GM21528 (cell line): ENCODE measurements at regions not wholly inside any gene's neighbourhood (a gene's known extent, or its start where the extent isn't known, plus 50 kb on each side); places are given as distances from the start of the nearest gene placed in this dataset.

Experiments
- ATAC-seq: cut with Tn5 transposase; IDR thresholded peaks from one replicate; pipeline ENCODE4 v1.9.1; 2021; ENCODE audit warnings: mild to moderate bottlenecking, moderate library complexity; ENCODE audit not compliant: unreplicated experiment, low FRiP score

- ATAC-seq: no peak
Observed at GRCh38 chr14:66380143-66380542, 106.0 kb upstream of the CCDC196 start.

GRCh38 chr14:66381755-66382154 is 104.4 kb upstream of the CCDC196 start:
- no peak for ATAC-seq

GRCh38 chr14:66383257-66383656 is 102.9 kb upstream of the CCDC196 start:
- ATAC-seq: no peak

GRCh38 chr14:66383771-66384170 is 102.4 kb upstream of the CCDC196 start:
- ATAC-seq: no peak

GRCh38 chr14:66388516-66388915 is 97.7 kb upstream of the CCDC196 start:
- no peak for ATAC-seq

GRCh38 chr14:66389481-66389880 is 96.7 kb upstream of the CCDC196 start:
- no peak for ATAC-seq

GRCh38 chr14:66395300-66395699 is 90.9 kb upstream of the CCDC196 start:
- ATAC-seq: no peak

- no peak for ATAC-seq
Observed at GRCh38 chr14:66396164-66396563, 90.0 kb upstream of the CCDC196 start.

GRCh38 chr14:66398437-66398836 is 87.7 kb upstream of the CCDC196 start:
- ATAC-seq: no peak

GRCh38 chr14:66401449-66402095 is 84.6 kb upstream of the CCDC196 start:
- ATAC-seq: no peak

GRCh38 chr14:66403183-66403582 is 83.0 kb upstream of the CCDC196 start:
- no peak for ATAC-seq

- ATAC-seq: no peak
Observed at GRCh38 chr14:66404051-66404545, 82.1 kb upstream of the CCDC196 start.

- ATAC-seq: no peak
Observed at GRCh38 chr14:66405158-66405557, 81.0 kb upstream of the CCDC196 start.

- no peak for ATAC-seq
Observed at GRCh38 chr14:66413901-66414300, 72.3 kb upstream of the CCDC196 start.

GRCh38 chr14:66414511-66414910 is 71.7 kb upstream of the CCDC196 start:
- ATAC-seq: no peak

GRCh38 chr14:66420251-66421006 is 65.7 kb upstream of the CCDC196 start:
- no peak for ATAC-seq

- no peak for ATAC-seq
Observed at GRCh38 chr14:66421990-66422946, 63.9 kb upstream of the CCDC196 start.

GRCh38 chr14:66425402-66425801 is 60.8 kb upstream of the CCDC196 start:
- no peak for ATAC-seq

GRCh38 chr14:66426451-66426850 is 59.7 kb upstream of the CCDC196 start:
- ATAC-seq: no peak

- ATAC-seq: no peak
Observed at GRCh38 chr14:66432334-66432733, 53.8 kb upstream of the CCDC196 start.

GRCh38 chr14:66434464-66434863 is 51.7 kb upstream of the CCDC196 start:
- ATAC-seq: no peak
